Stimulated activated CD4-positive, alpha-beta T cell treated with anti-CD3 and anti-CD28 coated beads, Interleukin-12 subunit alpha, Interleukin-12 subunit beta, amount 100 ng/mL, for 24 hours (primary cell): ENCODE measurements at regions not wholly inside any gene's neighbourhood (a gene's known extent, or its start where the extent isn't known, plus 50 kb on each side); places are given as distances from the start of the nearest gene placed in this dataset.

ENCODE experiments used
- DNase-seq, 2 experiments: peaks; one replicate each; pipeline ENCODE4 v3.0.0-alpha.2; 2020; ENCODE audit warnings: low read depth in 2 of 2

DNA sequence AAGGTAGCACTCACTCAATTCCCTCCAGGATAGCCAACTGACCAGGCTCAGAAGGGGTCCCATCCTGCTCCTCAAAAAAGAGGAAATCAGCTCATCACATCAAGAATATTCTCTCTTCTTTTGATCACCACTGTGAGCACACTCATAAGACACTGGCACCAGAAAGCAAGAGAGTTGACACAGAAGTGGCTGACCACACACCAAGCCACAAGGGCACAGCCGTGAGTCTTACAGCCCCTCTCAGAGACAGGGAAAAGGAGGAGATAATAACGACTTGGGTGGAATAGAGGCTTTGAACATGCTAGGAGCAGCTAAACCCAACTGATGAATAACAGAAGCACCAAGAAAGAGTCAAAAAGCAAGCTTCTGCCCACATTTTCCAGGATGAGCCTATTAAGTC, 249.1 kb upstream of the PREP start:
- DNase-seq, result no peak

- DNase-seq, result no peak
Observed at GRCh38 chr6:105650347-105650746, 247.5 kb upstream of the PREP start.

- no peak for DNase-seq
Observed at GRCh38 chr6:105649192-105649591, 246.3 kb upstream of the PREP start.

DNA sequence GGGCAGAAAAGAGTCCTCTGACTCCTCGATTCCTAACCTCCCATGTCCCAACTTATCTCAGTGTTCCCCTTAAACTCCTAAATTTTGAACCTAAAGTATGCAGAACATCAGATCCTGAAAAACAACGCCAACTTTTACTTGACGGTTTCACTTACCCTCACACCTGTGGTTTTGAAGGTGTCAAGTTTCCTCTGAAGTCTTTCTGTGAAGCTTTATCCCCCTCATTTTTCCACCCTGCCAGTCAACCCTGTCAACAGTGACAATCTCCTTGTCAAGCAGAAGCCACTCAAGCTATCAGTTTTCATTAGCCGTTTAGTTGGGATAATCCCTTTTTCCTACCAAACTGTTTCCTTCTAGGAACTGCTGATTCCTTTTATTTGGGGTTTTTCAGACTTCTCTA, 245.4 kb upstream of the PREP start:
- DNase-seq, result no peak

DNA sequence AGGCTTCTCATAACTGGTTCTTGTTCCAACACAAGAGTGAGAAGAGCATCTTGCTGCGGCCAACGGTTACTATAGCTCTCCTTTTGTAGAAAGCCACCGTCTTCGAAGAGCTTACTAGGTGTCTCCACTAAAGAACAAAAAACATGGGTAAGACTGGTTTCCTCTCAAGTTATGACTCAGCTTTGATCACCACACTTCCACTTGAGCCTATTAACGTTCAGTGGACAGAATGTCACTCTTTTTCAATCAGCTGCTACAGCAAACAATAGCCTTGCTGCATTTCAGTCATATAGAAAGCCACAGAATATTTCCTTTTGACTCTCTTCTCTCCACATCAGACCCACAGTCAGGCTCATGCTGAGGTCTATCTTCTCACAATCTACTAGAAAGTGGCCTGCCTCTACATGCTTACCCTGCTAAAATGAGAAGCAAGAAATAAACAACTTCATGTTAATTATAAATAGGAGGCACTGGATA, 243.5 kb upstream of the PREP start:
- DNase-seq, result peak in 1 of 2 experiments; percentile 17

DNA sequence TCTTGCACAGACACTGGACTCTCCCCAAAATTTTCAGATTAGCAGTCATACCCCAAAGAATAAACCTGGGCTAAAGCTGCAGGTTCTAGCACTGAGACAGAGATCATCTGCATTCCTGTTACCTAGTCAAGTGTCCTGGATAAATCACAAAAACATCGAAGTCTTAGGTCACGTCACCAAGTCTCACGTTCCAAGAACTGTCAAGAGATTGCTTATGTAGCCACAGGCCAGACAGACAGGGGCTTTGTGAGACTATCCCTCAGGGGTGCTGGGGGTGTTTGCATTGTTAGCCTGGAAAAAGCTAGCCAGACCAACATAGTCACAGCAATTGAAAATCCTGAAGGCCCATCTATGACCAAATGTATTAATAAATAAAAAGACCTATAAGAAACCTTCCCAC, 243.1 kb upstream of the PREP start:
- no peak for DNase-seq

- no peak for DNase-seq
Observed at GRCh38 chr6:105645156-105645555, 242.3 kb upstream of the PREP start.

DNA sequence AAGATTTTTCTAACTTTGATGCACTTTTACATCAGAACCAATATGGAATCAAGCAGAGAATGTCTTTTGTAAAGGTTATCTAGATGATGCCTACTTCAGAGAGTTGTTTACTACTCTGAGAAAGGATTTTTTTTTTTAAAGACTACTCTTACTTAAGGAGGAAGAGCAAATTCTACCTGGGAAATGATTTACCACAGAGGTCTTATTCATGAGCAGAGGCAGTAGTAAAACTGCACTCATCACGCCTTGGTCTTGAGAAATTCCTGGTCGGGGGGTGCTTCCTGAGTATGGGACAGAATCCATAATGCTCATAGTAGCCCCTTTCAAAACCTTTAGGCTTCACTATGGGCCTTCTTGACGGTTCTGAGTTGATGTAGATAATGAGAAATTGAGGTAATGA, 241.8 kb upstream of the PREP start:
- DNase-seq, result no peak

DNA sequence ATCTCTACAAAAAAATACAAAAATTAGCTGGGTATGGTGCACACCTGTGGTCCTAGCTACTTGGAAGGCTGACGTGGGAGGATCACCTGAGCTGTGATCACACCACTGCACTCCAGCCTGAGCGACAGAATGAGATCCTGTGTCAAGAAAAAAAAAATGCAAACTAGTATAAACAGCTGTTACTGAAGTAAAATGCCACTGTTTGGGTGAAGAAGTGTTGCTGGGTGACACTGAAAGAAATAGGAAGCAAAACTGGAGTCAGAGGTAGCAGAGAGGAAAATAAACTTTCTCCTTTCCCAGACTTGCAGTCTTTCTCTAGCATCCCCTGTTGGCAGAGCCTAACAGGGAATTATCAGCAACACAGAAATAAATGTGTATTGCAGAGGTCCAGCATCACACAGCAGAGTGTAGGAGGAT, 241.2 kb upstream of the PREP start:
- no peak for DNase-seq

DNA sequence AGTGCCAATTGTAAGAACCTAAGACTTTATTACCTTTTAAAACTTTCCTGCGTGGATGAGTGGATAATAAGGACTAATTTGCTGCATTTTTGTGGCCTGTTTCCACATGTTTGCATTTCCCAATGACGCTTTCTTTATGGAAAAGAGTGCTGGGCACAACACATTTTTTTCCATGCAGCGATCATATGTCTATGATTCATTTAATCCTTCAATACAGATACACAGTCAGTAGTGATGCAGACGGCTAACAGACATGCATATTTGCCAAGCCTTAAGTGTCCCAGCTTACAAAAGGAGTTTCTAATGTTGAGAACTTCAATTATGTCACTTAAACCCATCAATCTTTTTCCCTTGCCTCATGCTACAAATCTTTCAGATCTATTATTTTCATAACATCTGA, 239.8 kb upstream of the PREP start:
- no peak for DNase-seq

DNA sequence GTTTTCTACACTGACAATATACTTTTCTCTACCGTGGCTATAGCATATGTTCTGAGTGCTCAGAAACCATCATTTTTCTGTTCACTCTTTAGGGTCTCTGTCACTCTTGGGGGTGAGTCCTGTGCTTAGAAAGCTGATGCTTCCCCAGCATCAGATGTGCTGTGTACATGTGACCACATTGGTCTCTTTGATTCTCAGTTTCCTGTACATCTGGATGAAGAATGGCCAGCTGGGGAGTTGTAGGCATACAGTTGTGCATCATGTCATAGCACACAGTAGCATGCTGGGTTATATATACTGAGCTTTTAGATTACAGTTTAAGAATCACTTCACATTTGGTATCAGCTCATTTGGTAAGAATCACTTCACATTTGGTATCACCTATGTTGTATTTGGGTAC, 238.6 kb upstream of the PREP start:
- DNase-seq, result no peak

- DNase-seq, result no peak
Observed at GRCh38 chr6:105639124-105639523, 236.2 kb upstream of the PREP start.

- no peak for DNase-seq
Observed at GRCh38 chr6:105633814-105634213, 230.9 kb upstream of the PREP start.

DNA sequence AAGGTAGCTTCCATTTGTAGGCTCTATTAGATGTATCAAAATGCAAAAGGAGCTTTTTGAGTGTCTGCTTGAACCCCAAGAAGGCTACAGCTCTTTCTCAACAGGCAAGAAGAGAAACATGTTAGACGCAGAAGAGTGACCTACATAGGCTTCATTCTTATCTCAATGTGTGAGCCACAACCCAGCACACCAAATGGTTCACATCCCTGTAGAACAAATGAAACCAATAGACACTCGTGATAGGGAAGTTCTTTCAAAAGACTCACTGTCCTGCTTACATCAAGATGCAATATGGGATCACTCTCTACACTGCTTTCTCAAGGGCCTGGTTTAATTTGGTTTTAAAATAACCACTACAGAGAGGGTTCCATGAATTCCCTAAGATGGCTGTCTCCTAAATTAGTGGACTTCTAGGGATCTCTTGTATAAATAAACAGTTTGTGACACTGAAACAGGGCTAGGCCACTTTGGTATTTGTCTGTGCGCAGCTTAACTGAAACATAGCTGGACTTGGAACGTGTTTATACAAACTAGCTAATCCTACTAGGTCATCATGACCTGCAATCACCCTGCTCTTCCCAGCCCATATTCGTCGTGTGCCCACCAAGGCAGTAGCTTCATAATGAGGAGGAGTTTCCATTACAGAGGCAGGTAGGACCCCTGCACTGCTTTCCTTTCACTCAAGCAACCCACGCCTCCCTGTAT, 225.4 kb upstream of the PREP start:
- no peak for DNase-seq

- DNase-seq, result no peak
Observed at GRCh38 chr6:105626295-105627158, 223.6 kb upstream of the PREP start.

DNA sequence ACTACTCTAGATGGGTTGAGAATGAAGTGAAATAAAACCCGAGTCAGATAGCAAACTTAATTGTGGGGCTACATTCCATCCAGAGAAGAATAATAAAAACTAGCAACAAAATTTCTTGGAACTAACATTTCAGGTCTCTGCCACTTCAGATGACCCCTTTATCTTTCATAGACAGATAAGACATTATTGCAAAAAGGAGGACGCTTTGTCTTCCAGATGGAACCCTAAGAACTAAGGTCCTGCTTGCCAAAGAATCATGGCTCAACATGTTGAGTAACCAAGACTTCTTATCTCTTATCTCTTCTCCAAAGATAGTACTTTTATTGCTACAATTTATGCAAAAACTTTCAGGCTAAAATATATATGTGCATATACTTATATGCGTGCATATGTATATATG, 221.1 kb upstream of the PREP start:
- DNase-seq, result no peak

- no peak for DNase-seq
Observed at GRCh38 chr6:105622226-105622625, 219.3 kb upstream of the PREP start.

- no peak for DNase-seq
Observed at GRCh38 chr6:105621564-105622175, 218.8 kb upstream of the PREP start.

DNA sequence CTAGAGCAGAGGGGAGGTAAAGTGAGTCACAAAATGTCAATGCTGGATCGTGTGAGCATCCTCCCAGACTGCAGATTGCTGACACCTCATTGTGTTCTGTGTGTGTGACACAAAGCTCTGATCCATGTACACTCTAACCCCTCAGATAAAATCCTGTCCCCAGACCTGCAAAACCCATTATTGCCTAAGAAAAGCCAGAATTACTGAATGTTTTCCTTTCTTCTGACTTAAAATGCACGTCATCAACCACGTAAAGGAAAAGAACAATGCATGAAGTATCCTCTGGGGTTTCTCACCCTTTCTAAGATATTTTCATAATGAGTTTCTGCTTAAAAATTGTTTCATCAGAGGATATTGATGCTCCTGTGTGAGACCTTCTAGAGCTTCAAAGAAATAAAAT, 218.0 kb upstream of the PREP start:
- no peak for DNase-seq

- no peak for DNase-seq
Observed at GRCh38 chr6:105619971-105620741, 217.3 kb upstream of the PREP start.

GRCh38 chr6:105618247-105618646, 215.4 kb upstream of the PREP start:
- no peak for DNase-seq

- no peak for DNase-seq
Observed at GRCh38 chr6:105616521-105616920, 213.6 kb upstream of the PREP start.
